ENCODE measurements at regions not wholly inside any gene's neighbourhood (a gene's known extent, or its start where the extent isn't known, plus 50 kb on each side); places are given as distances from the start of the nearest gene placed in this dataset.

GRCh38 chr11:128262463-128263345 is 324.7 kb downstream of the ETS1 start:
- DNase-seq (ENCODE audit: low read depth) (no peak), FAIRE-seq (no peak)
- Histone ChIP-seq H3K36me3 (ENCODE audit: control insufficient read depth, insufficient read depth, low read length) (no peaks in the 10 kb centered on the region), H3K27me3 (ENCODE audit: control insufficient read depth, insufficient read depth, low read length) (no peaks in the 10 kb centered on the region), H3K4me3 (ENCODE audit: low read depth, low read length) (no peak overlapping the region)
- TF ChIP-seq CTCF (IDR thresholded peaks at IDR 0.05; ENCODE audit: insufficient read depth, low read length, severe bottlenecking) = no peak

- H3K27me3 ChIP-seq (ENCODE audit: control insufficient read depth, insufficient read depth, low read length) = no peaks in the 10 kb centered on the region
- H3K4me3 ChIP-seq (ENCODE audit: low read depth, low read length) = no peak overlapping the region
- no peak for FAIRE-seq
- DNase-seq (ENCODE audit: low read depth) = no peak
- TF ChIP-seq CTCF (IDR thresholded peaks at IDR 0.05; ENCODE audit: insufficient read depth, low read length, severe bottlenecking) = no peak
- no peaks in the 10 kb centered on the region for H3K36me3 ChIP-seq (ENCODE audit: control insufficient read depth, insufficient read depth, low read length)
These were observed 326.3 kb downstream of the ETS1 start for GRCh38 chr11:128261011-128261421.

- Histone ChIP-seq H3K4me3 (ENCODE audit: low read depth, low read length) (no peak overlapping the region), H3K36me3 (ENCODE audit: control insufficient read depth, insufficient read depth, low read length) (no peaks in the 10 kb centered on the region), H3K27me3 (ENCODE audit: control insufficient read depth, insufficient read depth, low read length) (no peaks in the 10 kb centered on the region)
- TF ChIP-seq CTCF (IDR thresholded peaks at IDR 0.05; ENCODE audit: insufficient read depth, low read length, severe bottlenecking) = no peak
- no peak for FAIRE-seq
- DNase-seq (ENCODE audit: low read depth) = no peak
These were observed 327.0 kb downstream of the ETS1 start for GRCh38 chr11:128260398-128260797.

- no peak overlapping the region for H3K4me3 ChIP-seq (ENCODE audit: low read depth, low read length)
- H3K27me3 ChIP-seq (ENCODE audit: control insufficient read depth, insufficient read depth, low read length) = no peaks in the 10 kb centered on the region
- TF ChIP-seq CTCF (IDR thresholded peaks at IDR 0.05; ENCODE audit: insufficient read depth, low read length, severe bottlenecking) = no peak
- no peak for DNase-seq (ENCODE audit: low read depth)
- H3K36me3 ChIP-seq (ENCODE audit: control insufficient read depth, insufficient read depth, low read length) = no peaks in the 10 kb centered on the region
- FAIRE-seq = no peak
These were observed 327.5 kb downstream of the ETS1 start for GRCh38 chr11:128259816-128260215.

GRCh38 chr11:128254941-128255340 is 332.4 kb downstream of the ETS1 start:
- FAIRE-seq (no peak), DNase-seq (ENCODE audit: low read depth) (no peak)
- Histone ChIP-seq H3K27me3 (ENCODE audit: control insufficient read depth, insufficient read depth, low read length) (no peaks in the 10 kb centered on the region), H3K36me3 (ENCODE audit: control insufficient read depth, insufficient read depth, low read length) (no peaks in the 10 kb centered on the region), H3K4me3 (ENCODE audit: low read depth, low read length) (no peak overlapping the region)
- TF ChIP-seq CTCF (IDR thresholded peaks at IDR 0.05; ENCODE audit: insufficient read depth, low read length, severe bottlenecking) = no peak

GRCh38 chr11:128251140-128251539 is 336.2 kb downstream of the ETS1 start:
- no peak for TF ChIP-seq CTCF (IDR thresholded peaks at IDR 0.05; ENCODE audit: insufficient read depth, low read length, severe bottlenecking)
- DNase-seq (ENCODE audit: low read depth) (peak; percentile 91), FAIRE-seq (no peak)
- Histone ChIP-seq H3K4me3 (ENCODE audit: low read depth, low read length) (no peak overlapping the region), H3K36me3 (ENCODE audit: control insufficient read depth, insufficient read depth, low read length) (no peaks in the 10 kb centered on the region), H3K27me3 (ENCODE audit: control insufficient read depth, insufficient read depth, low read length) (no peaks in the 10 kb centered on the region)

Measured in bronchial epithelial cell (primary cell).